Natural killer cell (primary cell): ENCODE measurements at regions not wholly inside any gene's neighbourhood (a gene's known extent, or its start where the extent isn't known, plus 50 kb on each side); places are given as distances from the start of the nearest gene placed in this dataset.

Experiments
- ATAC-seq, 3 donors: fragments of 150-1000 bp in 2 of 3; fragments of 200-7000 bp in 1 of 3; cut with Tn5 transposase; 1 replicate in 1 of 3; 2 replicates in 2 of 3; pipeline ENCODE4 v1.10.0; 2021; ENCODE audit warnings: mild to moderate bottlenecking in 2 of 3, moderate library complexity in 2 of 3
- DNase-seq, 2 donors: peaks; one replicate each; pipeline versions ENCODE4 v3.0.0 to v3.0.0-alpha.2; 2013 to 2021; ENCODE audit warnings: mixed read lengths in 1 of 2
- H3K27ac ChIP-seq: one replicate; pipeline ENCODE4 v1.5.1; 2013; ENCODE audit warnings: mild to moderate bottlenecking, low read length
- H3K27me3 ChIP-seq: one replicate; pipeline ENCODE4 v1.6.1; 2013; ENCODE audit warnings: low read length; ENCODE audit not compliant: control insufficient read depth, insufficient read depth
- H3K36me3 ChIP-seq: one replicate; pipeline ENCODE4 v1.6.1; 2013; ENCODE audit warnings: low read length; ENCODE audit not compliant: control insufficient read depth, insufficient read depth
- H3K4me1 ChIP-seq: one replicate; pipeline ENCODE4 v1.6.1; 2013; ENCODE audit warnings: low read length; ENCODE audit not compliant: control insufficient read depth, insufficient read depth
- H3K4me3 ChIP-seq: one replicate; pipeline ENCODE4 v1.5.1; 2013; ENCODE audit warnings: low read length
- H3K9me3 ChIP-seq: one replicate; pipeline ENCODE4 v1.6.1; 2013; ENCODE audit warnings: low read length; ENCODE audit not compliant: control insufficient read depth, insufficient read depth
- H3K27ac Mint-ChIP-seq, 2 donors: one replicate each; pipeline ENCODE4 v1.8.0; 2022; ENCODE audit warnings: mild to moderate bottlenecking in 2 of 2, mixed read lengths in 2 of 2, moderate library complexity in 1 of 2
- H3K27me3 Mint-ChIP-seq, 2 donors: one replicate each; pipeline ENCODE4 v1.8.0; 2022; ENCODE audit warnings: low read depth in 2 of 2, mixed read lengths in 2 of 2
- H3K36me3 Mint-ChIP-seq: one replicate; pipeline ENCODE4 v1.8.0; 2022; ENCODE audit warnings: mixed read lengths
- H3K4me1 Mint-ChIP-seq, 2 donors: one replicate each; pipeline ENCODE4 v1.8.0; 2022; ENCODE audit warnings: mixed read lengths in 2 of 2
- H3K4me3 Mint-ChIP-seq: one replicate; pipeline ENCODE4 v1.8.0; 2022; ENCODE audit warnings: mild to moderate bottlenecking, moderate library complexity, mixed read lengths
- H3K9me3 Mint-ChIP-seq, 2 donors: one replicate each; pipeline ENCODE4 v1.8.0; 2022; ENCODE audit warnings: mixed read lengths in 2 of 2
- WGBS: methylation state at CpG from one replicate; pipeline ENCODE4 v1.1.7; 2013; ENCODE audit warnings: missing lambda C conversion rate; ENCODE audit not compliant: insufficient coverage; 5-methylcytosine and 5-hydroxymethylcytosine counted together
- intact Hi-C: fragments of 100-400 bp; cut with micrococcal nuclease; formaldehyde crosslinking; loops from one replicate; pipeline ENCODE4 v1.14.2; 2022
- TF ChIP-seq, protein P1 (sequence below): fragments of 200-600 bp; IDR thresholded peaks from one replicate; pipeline ENCODE4 v1.8.0; 2022; ENCODE audit warnings: antibody characterized with exemption

DNA sequence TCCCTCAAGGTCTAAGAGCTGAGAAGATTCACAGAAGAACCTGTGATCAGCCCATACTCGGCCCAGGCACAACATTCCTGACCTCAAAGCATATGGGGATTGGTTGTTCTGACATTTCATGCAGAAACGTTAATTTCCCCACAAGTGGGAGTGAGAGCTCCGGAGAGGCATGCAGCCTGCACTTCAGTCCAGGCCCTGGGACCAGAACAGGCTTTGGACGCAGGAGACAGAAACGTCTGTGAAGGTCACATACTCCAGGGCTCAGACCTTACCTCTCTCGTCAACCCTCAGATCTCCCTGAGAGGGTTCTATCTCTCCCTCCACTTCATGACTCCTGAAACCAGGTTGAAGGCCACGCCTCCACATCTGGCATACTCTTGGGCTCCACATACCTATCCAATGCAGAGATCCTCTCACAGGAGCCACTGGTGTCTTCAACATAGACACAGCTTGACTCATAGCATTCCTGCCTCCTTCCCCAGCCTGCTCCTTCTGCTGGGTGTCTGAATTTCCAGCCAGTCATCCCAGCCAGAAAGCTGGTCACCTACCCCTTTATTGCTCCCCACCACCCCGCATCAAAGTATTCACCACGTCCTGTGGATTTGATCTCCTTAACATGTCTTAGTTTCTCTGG, 149.2 kb downstream of the OMA1 start:
- H3K9me3 ChIP-seq = no peaks in the 10 kb centered on the region
- DNase-seq (no peak), ATAC-seq (no peak)
- TF ChIP-seq, protein P1, sequence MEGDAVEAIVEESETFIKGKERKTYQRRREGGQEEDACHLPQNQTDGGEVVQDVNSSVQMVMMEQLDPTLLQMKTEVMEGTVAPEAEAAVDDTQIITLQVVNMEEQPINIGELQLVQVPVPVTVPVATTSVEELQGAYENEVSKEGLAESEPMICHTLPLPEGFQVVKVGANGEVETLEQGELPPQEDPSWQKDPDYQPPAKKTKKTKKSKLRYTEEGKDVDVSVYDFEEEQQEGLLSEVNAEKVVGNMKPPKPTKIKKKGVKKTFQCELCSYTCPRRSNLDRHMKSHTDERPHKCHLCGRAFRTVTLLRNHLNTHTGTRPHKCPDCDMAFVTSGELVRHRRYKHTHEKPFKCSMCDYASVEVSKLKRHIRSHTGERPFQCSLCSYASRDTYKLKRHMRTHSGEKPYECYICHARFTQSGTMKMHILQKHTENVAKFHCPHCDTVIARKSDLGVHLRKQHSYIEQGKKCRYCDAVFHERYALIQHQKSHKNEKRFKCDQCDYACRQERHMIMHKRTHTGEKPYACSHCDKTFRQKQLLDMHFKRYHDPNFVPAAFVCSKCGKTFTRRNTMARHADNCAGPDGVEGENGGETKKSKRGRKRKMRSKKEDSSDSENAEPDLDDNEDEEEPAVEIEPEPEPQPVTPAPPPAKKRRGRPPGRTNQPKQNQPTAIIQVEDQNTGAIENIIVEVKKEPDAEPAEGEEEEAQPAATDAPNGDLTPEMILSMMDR = no peak
- Mint-ChIP-seq H3K27ac (no peak overlapping the region), H3K36me3 (no peaks in the 10 kb centered on the region), H3K9me3 (no peaks in the 10 kb centered on the region), H3K27me3 (peaks cover 0 to 3% of the 10 kb centered on the region in 2 donors), H3K4me1 (no peaks in the 10 kb centered on the region), H3K4me3 (no peak overlapping the region)
- H3K27me3 ChIP-seq = no peaks in the 10 kb centered on the region
- H3K27ac ChIP-seq = no peak overlapping the region
- peaks cover 8% of the 10 kb centered on the region for H3K4me1 ChIP-seq
- H3K4me3 ChIP-seq = no peak overlapping the region
- WGBS = 90% methylated on average over 9 of the region's 9 CpGs
- intact Hi-C loops = no loop called here
- H3K36me3 ChIP-seq = no peaks in the 10 kb centered on the region

DNA sequence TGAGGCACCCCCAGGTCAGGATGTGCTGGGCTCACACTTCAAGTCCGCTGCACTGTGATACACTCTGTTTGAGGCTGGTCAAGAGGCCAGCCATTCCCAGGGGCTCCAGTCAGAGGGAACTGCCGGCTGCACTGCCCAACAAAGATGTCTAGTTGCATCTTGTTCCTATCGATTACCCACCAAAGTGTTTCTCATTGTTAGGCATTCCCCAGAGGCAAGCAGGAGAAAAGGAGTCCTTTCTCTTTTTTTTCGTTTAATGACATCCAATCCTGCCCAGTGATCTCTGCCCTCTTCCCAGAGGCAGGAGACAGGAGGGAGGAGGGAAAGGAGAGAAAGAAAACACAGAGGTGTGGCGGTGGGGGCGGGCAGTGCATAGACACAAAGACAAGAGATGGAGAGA, 150.4 kb downstream of the OMA1 start:
- no peak overlapping the region for H3K27ac Mint-ChIP-seq
- no peak overlapping the region for H3K27ac ChIP-seq
- TF ChIP-seq, protein P1 = no peak
- H3K4me3 Mint-ChIP-seq = no peak overlapping the region
- no peak overlapping the region for H3K4me3 ChIP-seq
- no peaks in the 10 kb centered on the region for H3K36me3 ChIP-seq
- H3K27me3 ChIP-seq = no peaks in the 10 kb centered on the region
- peaks cover 19% of the 10 kb centered on the region for H3K4me1 ChIP-seq
- no peaks in the 10 kb centered on the region for H3K9me3 Mint-ChIP-seq
- 96% methylated on average over 5 of the region's 6 CpGs for WGBS
- intact Hi-C loops = no loop called here
- H3K36me3 Mint-ChIP-seq = no peaks in the 10 kb centered on the region
- no peaks in the 10 kb centered on the region for H3K4me1 Mint-ChIP-seq
- ATAC-seq = no peak
- DNase-seq = no peak
- H3K27me3 Mint-ChIP-seq = peaks cover 0 to under 1% of the 10 kb centered on the region in 2 donors
- H3K9me3 ChIP-seq = no peaks in the 10 kb centered on the region

DNA sequence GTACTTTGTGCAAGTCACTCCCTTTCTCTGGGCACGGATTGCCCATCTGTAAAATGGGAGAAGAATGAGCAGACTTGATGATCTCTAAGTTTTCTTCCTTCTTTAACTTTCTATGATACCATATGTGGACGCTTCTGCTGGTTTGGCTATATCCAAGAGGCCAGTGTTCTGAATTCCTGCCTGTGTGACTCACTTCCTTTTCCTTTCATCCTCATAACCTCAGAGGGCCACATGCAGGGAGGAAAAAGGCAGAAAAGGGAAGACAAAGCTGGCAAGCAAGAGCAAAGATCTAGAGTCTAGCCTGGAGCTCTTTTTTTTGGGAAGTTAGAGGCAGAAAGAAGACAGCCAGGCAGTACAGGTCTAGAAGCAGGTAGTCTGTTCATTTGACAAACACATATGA, 151.2 kb downstream of the OMA1 start:
- Histone ChIP-seq H3K36me3 (no peaks in the 10 kb centered on the region), H3K9me3 (no peaks in the 10 kb centered on the region), H3K4me1 (peaks cover 23% of the 10 kb centered on the region), H3K4me3 (no peak overlapping the region), H3K27ac (no peak overlapping the region), H3K27me3 (no peaks in the 10 kb centered on the region)
- no peak overlapping the region for H3K27ac Mint-ChIP-seq
- ATAC-seq = no peak
- intact Hi-C loops = no loop called here
- no peaks in the 10 kb centered on the region for H3K36me3 Mint-ChIP-seq
- no peak overlapping the region for H3K4me3 Mint-ChIP-seq
- no peaks in the 10 kb centered on the region for H3K9me3 Mint-ChIP-seq
- no peaks in the 10 kb centered on the region for H3K27me3 Mint-ChIP-seq
- H3K4me1 Mint-ChIP-seq = no peaks in the 10 kb centered on the region
- 89% methylated on average over 1 of the region's 2 CpGs for WGBS
- TF ChIP-seq, protein P1 = no peak
- DNase-seq = no peak

DNA sequence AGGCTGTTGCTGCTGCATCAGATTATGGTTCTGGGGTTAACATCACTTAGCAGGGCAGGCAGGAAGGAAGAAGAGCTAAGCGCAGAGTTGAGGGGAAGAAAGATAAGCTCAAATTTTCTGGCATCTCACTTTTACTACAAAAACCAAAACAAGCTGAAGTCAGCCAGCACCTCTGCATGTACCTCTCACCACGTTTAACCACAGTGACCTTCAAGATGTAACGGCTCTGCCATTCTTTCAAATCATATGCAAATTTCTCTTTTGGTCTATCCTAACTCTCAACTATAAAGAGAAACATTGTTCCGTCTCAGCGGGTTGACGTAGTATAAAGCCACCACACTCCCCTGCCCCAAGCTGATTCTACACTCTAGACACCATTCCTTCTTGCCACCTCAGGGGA, 154.4 kb downstream of the OMA1 start:
- peaks cover 23% of the 10 kb centered on the region for H3K4me1 ChIP-seq
- Mint-ChIP-seq H3K9me3 (no peaks in the 10 kb centered on the region), H3K4me3 (no peak overlapping the region), H3K4me1 (no peaks in the 10 kb centered on the region), H3K27me3 (no peaks in the 10 kb centered on the region), H3K27ac (no peak overlapping the region), H3K36me3 (no peaks in the 10 kb centered on the region)
- H3K36me3 ChIP-seq = no peaks in the 10 kb centered on the region
- H3K9me3 ChIP-seq = no peaks in the 10 kb centered on the region
- H3K27me3 ChIP-seq = no peaks in the 10 kb centered on the region
- H3K4me3 ChIP-seq = no peak overlapping the region
- ATAC-seq (peak; percentile 76 to 93 (median 84)), DNase-seq (peak in 1 of 2 donors; percentile 58)
- peak overlapping the region; percentile 73 for H3K27ac ChIP-seq
- intact Hi-C loops = no loop called here
- TF ChIP-seq, protein P1 = no peak
- WGBS = 11% methylated on average over 5 of the region's 6 CpGs
